Pons (tissue), 1 donor: ENCODE measurements at regions not wholly inside any gene's neighbourhood (a gene's known extent, or its start where the extent isn't known, plus 50 kb on each side); places are given as distances from the start of the nearest gene placed in this dataset.
"Not testable (repeated sequence)": the region's sequence is repeated elsewhere in the genome, so short reads cannot be mapped to it uniquely, and the experiment has no call there.

Experiments
- DNase-seq: peaks from one replicate; pipeline ENCODE4 v3.0.0-alpha.2; 2016; ENCODE audit warnings: low spot score

DNA sequence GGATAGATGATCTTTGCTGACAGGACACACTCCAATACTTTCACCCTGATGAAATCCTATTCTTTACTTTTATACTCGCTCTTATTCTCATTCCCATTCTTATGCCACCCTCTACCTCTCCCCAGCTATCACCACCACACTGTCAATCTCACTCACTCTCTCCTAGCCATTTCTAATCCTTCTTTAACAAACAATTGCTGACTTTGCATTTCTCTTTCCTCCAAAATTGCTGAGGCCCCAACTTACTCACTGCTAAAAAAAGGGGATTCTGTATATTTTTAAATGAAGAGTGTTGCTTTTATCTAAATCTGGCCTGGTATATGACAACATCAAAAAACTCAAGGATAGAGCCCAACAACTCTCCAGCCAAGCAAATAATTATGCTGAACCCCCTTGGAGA lies 515.4 kb downstream of the MATN1 start:
- DNase-seq = not testable (repeated sequence)

- DNase-seq = not testable (repeated sequence)
Measured at GRCh38 chr1:30206631-30207030, 516.8 kb downstream of the MATN1 start.

DNA sequence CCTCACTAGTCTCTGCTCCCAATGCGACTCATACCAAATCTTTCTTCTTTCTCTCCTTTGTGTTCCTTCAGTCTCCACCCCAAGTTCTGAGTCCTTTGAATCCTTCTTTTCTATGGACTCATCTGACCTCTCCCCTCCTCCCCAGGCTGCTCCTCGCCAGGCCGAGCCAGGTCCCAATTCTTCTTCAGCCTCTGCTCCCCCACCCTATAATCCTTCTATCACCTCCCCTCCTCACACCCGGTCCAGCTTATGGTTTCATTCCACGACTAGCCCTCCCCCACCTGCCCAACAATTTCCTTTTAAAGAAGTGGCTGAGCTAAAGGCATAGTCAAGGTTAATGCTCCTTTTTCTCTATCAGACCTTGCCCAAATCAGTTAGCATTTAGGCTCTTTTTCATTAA lies 518.5 kb downstream of the MATN1 start:
- DNase-seq = not testable (repeated sequence)

DNA sequence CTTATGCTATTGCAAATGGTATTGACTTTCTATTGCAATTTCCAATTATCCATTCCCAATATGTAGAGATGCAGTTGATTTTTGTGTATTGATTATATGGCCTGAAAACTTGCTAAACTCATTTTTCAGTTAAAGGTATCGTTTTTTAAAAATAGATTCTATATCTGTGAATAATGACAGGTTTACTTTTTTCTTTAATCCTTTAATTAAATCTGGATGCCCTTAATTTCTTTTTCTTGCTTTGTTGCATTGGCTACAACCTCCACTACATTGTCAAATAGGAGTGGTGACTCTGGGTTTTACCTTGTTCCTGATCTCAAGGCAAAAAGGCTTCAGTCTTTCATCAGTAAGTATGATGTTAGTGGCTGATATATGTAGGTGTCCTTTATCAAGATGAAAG lies 522.4 kb downstream of the MATN1 start:
- no peak for DNase-seq

DNA sequence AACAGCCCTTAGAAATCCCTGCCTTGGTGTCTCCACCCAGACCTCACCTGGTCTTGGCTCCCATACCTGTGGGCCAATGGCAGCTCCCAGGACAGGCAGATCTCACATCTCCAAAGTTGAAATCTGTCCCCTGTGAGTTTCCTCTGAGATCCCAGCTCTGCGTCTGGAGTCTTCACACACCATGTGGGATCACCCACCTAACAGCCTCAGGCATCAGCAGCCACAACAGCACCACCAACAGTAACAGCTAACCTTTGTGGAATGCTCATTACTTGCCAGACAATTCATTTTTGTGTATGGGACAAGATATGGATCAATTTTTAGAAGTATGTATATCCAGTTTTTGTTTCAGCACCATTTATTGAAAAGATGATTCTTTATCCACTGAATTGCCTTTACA lies 523.2 kb downstream of the MATN1 start:
- DNase-seq = no peak

GRCh38 chr1:30199563-30199962 lies 523.8 kb downstream of the MATN1 start:
- no peak for DNase-seq

GRCh38 chr1:30198795-30199403 lies 524.5 kb downstream of the MATN1 start:
- no peak for DNase-seq

DNA sequence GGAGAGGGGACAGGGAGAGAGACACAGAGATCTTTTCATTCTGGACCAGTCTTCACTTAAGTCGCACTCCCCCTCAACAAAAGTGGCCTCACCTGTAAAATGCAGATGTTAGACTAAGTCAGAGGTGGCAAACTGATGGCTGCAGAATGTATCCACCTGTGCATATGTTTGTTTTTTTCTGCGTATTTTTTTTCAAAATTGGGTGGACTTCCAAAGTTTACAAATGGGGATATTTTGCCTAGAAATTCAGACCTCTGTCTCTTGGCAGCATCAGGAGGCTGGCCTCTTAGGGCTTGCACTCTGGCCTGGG lies 525.0 kb downstream of the MATN1 start:
- no peak for DNase-seq

DNA sequence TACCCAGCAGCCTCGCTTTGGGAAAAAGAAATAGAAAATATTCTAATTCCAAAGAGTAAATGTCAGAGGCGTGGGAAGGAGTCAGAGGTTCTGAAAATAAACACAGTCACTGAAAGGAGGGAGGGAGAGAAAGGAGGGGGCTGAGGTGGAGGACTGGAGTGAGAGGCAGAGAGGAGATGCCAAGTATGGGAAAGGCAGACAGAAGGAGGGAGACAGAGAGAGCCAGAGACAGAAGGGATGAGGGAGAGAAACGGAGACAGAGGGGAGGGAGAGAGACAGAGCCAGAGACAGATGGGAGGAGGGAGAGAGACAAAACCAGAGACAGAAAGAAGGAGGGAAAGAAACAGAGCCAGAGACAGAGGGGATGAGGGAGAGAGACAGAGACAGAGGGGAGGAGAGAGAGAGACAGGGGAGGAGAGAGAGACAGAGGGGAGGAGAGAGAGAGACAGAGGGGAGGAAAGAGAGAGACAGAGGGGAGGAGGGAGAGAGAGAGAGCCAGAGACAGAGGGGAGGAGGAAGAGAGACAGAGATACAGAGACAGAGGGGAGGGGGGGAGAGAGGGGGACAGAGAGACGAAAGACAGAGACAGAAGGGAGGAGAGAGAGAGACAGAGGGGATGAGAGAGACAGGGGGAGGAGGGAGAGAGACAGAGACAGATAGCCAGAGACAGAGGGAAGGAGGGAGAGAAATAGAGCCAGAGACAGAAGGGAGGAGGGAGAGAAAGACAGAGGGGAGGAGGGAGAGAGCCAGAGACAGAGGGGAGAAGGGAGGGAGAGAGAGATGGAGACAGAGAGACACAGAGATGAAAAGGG lies 525.5 kb downstream of the MATN1 start:
- peak; percentile 9 for DNase-seq

- no peak for DNase-seq
Measured at GRCh38 chr1:30196872-30197638, 526.3 kb downstream of the MATN1 start.

DNA sequence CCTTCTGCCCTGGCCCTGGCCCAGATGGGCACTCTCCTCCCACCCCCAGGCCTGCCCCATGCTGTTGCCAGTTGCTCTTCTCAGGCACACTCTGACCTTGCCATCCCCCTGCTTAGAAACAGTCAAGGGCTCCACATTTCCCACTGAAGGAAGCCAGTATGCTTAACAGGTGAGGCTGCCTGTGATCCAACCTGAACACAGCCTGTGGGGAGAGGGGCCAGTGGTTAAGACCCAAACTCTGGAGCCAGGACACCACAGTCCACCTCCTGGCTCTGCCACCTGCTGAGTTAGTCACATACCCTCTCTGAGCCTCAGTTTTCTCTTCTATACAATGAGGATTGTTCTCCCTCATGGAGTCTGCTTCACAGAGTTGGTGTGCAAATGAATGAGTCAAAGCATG lies 526.9 kb downstream of the MATN1 start:
- no peak for DNase-seq

DNA sequence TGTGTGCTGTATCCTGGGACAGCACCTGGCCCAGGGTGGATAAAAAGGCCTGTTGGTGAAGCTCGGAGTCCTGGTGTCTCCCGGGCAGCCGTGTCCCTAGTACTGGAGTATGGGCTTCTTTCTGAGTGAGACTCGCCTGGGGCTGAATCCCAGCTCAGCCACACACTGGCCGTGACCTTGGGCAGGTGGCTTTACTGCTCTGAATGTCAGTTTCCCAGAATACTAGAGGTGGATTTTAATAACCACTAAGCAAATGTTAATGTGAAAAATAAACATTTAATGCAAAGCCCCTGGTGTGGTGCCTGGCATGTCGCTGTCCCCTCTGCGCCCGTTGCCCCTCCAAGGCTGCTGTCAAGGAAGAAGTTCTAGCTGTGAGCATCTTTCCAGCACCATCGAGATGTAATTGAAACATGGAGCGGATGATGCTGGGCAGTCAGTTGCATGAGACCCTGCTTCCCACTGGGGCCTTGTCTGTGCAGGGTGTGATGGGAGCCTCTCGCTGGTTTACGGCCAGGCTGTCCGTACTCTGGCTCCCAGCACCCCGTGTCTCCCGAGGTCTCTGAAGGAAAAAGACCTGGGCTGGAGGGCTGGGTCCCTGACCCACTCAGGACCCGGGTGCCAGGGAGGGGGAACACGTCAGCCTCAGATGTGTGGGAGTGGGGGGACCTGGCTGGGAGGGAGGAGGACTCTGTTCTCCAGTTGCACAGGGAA lies 527.8 kb downstream of the MATN1 start:
- DNase-seq = no peak

GRCh38 chr1:30194741-30195423 lies 528.5 kb downstream of the MATN1 start:
- DNase-seq = no peak

DNA sequence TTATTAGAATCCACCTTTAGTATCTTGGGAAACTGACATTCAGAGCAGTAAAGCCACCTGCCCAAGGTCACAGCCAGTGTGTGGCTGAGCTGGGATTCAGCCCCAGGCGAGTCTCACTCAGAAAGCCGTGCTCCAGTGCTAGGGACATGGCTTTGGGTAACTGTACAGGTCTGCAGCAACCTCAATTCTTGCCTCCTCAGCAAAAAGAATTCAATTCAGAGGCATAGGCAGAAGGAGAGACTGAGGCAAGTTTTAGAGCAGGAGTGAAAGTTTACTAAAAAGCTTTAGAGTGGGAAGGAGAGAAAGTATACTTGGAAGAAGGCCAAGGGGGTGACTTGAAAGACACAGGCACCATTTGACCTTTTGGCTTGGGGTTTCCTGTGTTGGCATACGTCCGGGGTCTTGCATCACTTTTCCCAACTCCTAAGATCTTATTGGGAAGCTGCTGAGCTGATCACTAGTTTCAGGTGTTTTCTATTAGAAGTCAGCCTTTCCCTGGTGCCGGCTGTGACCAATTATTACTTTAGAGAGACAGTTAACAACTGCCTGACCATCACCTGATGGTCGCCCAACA lies 529.3 kb downstream of the MATN1 start:
- no peak for DNase-seq

DNA sequence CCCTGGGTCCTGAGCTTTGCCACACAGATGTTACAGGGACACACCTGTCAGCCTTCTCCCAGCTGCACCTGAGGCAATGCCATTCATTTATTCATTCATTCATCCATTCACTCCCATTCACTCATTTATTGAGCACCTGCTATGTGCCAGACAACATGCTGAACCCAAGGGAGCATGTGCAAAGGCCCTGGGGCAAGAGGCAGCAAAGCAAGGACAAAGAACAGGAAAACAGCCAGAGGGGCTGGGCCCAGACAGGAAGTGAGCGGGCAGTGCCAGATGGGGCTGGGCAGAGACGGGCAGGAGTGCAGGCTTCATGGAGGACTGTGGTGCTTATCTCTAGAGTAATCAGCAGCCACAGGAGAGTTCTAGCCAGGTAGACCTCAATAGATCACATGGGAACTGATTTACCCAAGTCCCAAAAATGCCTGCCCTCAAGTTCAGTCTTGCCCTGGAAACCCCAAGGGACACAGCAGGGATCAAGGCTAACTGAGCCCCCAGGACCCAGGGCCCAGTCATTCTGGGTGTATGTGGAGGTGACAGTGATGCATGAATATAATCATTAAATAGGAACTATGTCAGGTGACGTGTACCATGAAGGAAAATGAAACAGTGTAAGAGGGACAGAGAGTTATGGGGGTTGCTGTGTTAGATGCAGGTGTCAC lies 530.3 kb downstream of the MATN1 start:
- DNase-seq = no peak

- DNase-seq = no peak
Measured at GRCh38 chr1:30191154-30191702, 532.2 kb downstream of the MATN1 start.

DNA sequence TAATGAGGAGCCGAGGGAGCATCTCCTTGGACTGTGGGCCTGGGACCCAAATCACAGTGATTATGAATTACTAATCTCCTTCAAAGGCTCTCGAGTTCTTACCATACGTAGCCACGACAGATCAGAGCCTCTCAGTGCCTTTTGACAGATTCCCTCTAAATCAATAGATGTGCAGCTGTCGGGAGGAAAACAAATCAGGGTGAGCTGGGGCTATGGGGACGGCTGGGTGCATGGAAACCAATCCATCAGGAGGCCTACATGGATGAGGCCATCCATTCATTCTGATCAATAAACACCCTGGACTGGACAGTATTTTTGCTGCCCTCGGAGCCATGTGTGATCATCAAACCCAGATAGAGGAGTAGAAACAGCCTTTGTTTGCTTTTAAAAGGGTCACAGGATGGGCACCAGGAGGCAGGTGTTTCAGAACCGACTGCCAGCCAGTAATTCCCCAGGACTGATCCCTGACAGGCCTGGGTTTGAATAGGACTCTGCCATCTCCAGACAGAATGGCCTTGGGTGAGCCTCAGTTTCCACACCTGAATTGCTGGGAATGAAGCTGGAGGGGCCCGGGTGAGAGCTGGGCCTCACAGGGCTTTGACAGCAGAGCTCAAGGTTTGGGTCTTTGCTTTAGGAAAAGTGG lies 532.8 kb downstream of the MATN1 start:
- no peak for DNase-seq

GRCh38 chr1:30189818-30190500 lies 533.4 kb downstream of the MATN1 start:
- DNase-seq = no peak

DNA sequence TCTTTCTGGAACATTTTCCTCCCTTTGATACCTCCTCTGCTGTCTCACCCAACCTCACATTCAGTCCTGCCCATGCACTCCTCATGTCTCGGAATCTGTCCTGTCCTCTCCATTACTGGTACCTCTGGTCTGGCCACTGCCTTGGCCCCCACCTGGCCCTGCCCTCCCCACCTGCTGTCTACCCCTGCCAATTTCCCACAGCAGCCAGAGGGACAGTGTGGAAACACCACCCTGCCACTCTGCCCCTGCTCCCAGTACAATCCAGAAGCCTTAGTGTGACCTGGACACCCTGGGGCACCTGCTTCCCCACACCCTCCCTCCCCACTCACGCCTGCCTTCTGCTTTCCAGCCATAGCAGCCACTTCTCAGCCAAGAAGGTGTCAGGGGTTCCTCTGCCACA lies 534.4 kb downstream of the MATN1 start:
- no peak for DNase-seq

DNA sequence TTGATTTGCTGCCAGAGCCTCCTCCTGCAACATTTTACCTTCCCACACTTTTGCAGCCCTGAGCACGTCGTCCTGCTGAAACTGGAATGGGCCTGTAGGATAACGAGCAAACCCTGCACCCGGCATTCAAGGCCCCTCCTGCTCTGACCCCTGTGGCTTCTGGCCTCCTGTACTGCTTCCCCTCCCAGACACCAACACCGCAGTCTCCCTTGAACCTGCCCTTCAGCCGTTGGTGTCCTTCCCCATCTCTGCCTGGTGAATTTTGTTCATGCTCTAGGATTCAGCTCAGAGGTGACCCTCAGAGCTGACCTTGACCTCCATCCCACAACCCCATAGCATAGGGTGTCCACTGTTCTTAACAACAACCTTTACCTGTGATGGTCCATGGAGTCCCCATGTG lies 535.1 kb downstream of the MATN1 start:
- no peak for DNase-seq
